ENCODE measurements at regions not wholly inside any gene's neighbourhood (a gene's known extent, or its start where the extent isn't known, plus 50 kb on each side); places are given as distances from the start of the nearest gene placed in this dataset.

GRCh38 chr17:79305376-79305767, 230.7 kb downstream of the ENGASE start:
- TF ChIP-seq CTCF (conservative IDR thresholded peaks at IDR 0.05) = no peak
- no peak for TF ChIP-seq ZFX (IDR thresholded peaks at IDR 0.05)

Measured in C4-2B (cell line).